Lung (tissue), 11 donors: ENCODE measurements at regions not wholly inside any gene's neighbourhood (a gene's known extent, or its start where the extent isn't known, plus 50 kb on each side); places are given as distances from the start of the nearest gene placed in this dataset.
"Not testable (repeated sequence)": the region's sequence is repeated elsewhere in the genome, so short reads cannot be mapped to it uniquely, and the experiment has no call there.

Experiments
- ATAC-seq: fragments of 200-7000 bp; cut with Tn5 transposase; one replicate; pipeline ENCODE4 v1.9.1; 2020; ENCODE audit warnings: moderate number of reproducible peaks; ENCODE audit not compliant: insufficient read depth, low FRiP score
- DNase-seq, 3 donors: peaks; one replicate each; pipeline ENCODE4 v3.0.0-alpha.2; 2013 to 2017
- H3K27ac ChIP-seq, 2 donors: one replicate each; pipeline ENCODE4 v1.5.1; 2013; ENCODE audit warnings: mild to moderate bottlenecking in 2 of 2, moderate library complexity in 2 of 2, control low read depth in 1 of 2, inconsistent platforms in 1 of 2, low read depth in 1 of 2, low read length in 1 of 2
- H3K27me3 ChIP-seq, 3 donors: one replicate each; pipeline ENCODE4 v1.5.1; 2013; ENCODE audit warnings: low read length in 2 of 3; ENCODE audit not compliant: control insufficient read depth in 3 of 3, insufficient read depth in 3 of 3
- H3K36me3 ChIP-seq, 4 donors: one replicate each; pipeline ENCODE4 v1.5.1; 2013; ENCODE audit warnings: low read length in 4 of 4, mild to moderate bottlenecking in 1 of 4, moderate library complexity in 1 of 4; ENCODE audit not compliant: control insufficient read depth in 4 of 4, insufficient read depth in 4 of 4
- H3K4me1 ChIP-seq, 5 donors: one replicate each; pipeline ENCODE4 v1.5.1; 2013; ENCODE audit warnings: low read length in 5 of 5, mild to moderate bottlenecking in 2 of 5, moderate library complexity in 1 of 5; ENCODE audit not compliant: control insufficient read depth in 5 of 5, insufficient read depth in 5 of 5
- H3K4me3 ChIP-seq: one replicate; pipeline ENCODE4 v1.5.1; 2013; ENCODE audit warnings: mild to moderate bottlenecking, control low read depth, moderate library complexity
- H3K9ac ChIP-seq, 2 donors: one replicate each; pipeline ENCODE4 v1.5.1; 2013; ENCODE audit warnings: low read length in 2 of 2, control low read depth in 1 of 2; ENCODE audit not compliant: insufficient read depth in 1 of 2
- H3K9me3 ChIP-seq, 4 donors: one replicate each; pipeline ENCODE4 v1.5.1; 2013; ENCODE audit warnings: low read length in 3 of 4, mild to moderate bottlenecking in 1 of 4, moderate library complexity in 1 of 4; ENCODE audit not compliant: control insufficient read depth in 4 of 4, insufficient read depth in 3 of 4
- CTCF ChIP-seq: IDR thresholded peaks from 2 replicates; pipeline ENCODE4 v1.5.1; 2012; ENCODE audit warnings: mild to moderate bottlenecking; ENCODE audit errors: control extremely low read depth, extremely low read depth
- WGBS, 2 donors: extraction: QIAGEN DNeasy Blood & Tissue Kit; methylation state at CpG; one replicate each; pipeline ENCODE4 v1.1.7; 2013; 5-methylcytosine and 5-hydroxymethylcytosine counted together
- donor health status: control.
- donor health status: control.
- donor health status: Bipolar disorder and iron deficiency.
- donor health status: healthy.
- donor health status: DM: yes; HTN: yes; CAD: no.

GRCh38 chr1:213417846-213418245 is 366.8 kb downstream of the RPS6KC1 start:
- peaks cover 0 to 4% (median 0%) of the 10 kb centered on the region in 4 donors for H3K9me3 ChIP-seq
- ATAC-seq: no peak
- H3K27ac ChIP-seq: no peak overlapping the region
- 88 to 89% methylated on average over 5 of the region's 5 CpGs for WGBS, 2 donors
- H3K9ac ChIP-seq: no peak overlapping the region
- H3K4me1 ChIP-seq: no peaks in the 10 kb centered on the region
- H3K4me3 ChIP-seq: no peak overlapping the region
- H3K27me3 ChIP-seq: peaks cover 0 to 3% (median 0%) of the 10 kb centered on the region in 3 donors
- TF ChIP-seq CTCF: no peak
- DNase-seq: no peak
- no peaks in the 10 kb centered on the region for H3K36me3 ChIP-seq

DNA sequence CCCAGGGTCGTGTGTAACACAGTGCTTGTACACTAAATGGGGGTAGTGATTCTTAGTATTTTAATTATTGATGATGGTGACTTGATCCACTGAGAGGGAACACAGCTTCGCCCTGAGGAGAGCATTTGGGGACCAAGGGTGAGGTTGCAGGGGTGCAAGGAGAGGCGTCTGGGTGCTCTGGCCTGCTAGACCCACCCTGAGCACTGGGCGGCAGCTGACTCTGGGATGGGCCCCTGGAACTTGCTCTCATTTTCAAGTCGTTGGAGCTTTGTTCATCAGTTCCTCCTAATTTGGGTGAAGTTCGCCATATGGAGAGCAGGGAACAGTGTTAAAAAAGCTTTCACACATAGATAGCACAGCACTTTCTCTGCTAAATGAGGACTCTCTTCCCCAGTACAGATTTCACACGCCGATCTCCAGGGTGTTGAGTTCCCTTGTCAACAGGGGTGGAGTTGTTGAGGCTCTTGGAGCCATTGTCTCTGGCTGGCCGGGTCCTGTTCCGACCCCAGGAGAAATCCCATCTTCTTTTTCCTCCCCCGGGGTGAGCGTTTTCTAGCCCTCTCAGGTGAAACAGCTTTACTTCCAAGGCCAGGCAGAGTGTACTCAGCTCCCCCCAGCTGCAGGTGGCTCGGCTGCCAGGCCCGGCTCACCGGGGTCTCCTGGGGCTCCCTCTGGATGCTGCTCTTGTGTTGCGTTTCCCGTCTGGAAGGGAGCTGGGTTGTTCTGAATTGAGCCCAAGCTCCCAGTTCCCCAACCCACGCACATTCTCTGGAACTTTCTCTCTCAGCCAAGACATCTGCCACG is 367.4 kb downstream of the RPS6KC1 start:
- WGBS, 2 donors: 76 to 77% methylated on average over 19 of the region's 19 CpGs
- Histone ChIP-seq H3K4me1 (no peaks in the 10 kb centered on the region), H3K9me3 (peaks cover 0 to 4% (median 0%) of the 10 kb centered on the region in 4 donors), H3K9ac (no peak overlapping the region), H3K4me3 (no peak overlapping the region), H3K27me3 (peaks cover 0 to 3% (median 0%) of the 10 kb centered on the region in 3 donors), H3K27ac (no peak overlapping the region), H3K36me3 (no peaks in the 10 kb centered on the region)
- no peak for TF ChIP-seq CTCF
- DNase-seq (no peak), ATAC-seq (no peak)

DNA sequence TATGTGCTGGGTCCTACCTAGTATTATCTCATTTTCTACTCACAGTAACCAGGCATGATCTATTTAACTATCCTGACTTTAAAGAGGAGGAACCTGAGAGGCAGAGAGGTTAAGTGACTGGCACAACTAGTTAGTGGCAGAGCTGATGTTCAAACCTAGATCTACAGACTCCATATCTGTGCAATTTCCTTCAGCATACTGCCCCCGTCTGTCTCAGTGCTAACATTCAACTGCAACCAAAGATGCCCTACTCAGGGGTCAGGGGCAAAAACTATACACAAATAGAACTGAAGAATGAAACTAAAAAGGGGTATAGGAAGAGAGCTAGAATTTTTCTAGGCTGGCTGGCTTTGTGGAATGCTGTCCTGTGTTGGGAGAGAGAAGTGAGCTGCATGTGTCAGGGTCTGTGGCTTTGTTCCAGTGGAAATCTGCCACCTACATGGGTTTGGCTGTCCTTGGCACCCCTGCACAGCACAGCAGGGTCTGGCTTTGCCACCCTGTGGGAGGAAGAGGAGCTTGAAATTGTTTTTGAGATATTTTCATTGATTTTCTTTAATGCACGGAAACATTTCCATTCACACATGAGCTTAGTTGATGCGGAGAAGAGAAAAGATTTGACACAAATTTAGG is 368.5 kb downstream of the RPS6KC1 start:
- Histone ChIP-seq H3K9me3 (no peaks in the 10 kb centered on the region), H3K4me3 (no peak overlapping the region), H3K27ac (no peak overlapping the region), H3K36me3 (no peaks in the 10 kb centered on the region), H3K9ac (no peak overlapping the region), H3K27me3 (peaks cover 0 to 3% (median 0%) of the 10 kb centered on the region in 3 donors), H3K4me1 (peaks cover 0 to 6% (median 0%) of the 10 kb centered on the region in 5 donors)
- ATAC-seq (no peak), DNase-seq (no peak)
- WGBS, 2 donors: 88 to 96% methylated on average over 3 of the region's 3 CpGs
- no peak for TF ChIP-seq CTCF

DNA sequence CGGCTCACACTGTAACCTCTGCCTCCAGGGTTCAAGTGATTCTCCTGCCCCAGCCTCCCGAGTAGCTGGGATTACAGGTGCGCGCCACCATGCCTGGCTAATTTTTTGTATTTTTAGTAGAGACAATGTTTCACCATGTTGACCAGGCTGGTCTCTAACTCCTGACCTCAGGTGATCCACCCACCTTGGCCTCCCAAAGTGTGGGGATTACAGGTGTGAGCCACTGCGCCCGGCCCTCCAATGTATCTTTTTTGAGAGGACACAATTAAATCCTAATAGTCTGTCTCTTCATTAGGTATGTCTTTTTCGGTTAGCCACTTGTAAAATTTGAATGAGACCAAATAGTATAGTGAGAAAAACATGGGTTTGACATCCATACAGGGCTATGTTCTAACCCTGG is 370.1 kb downstream of the RPS6KC1 start:
- DNase-seq, H3K9ac ChIP-seq, H3K27ac ChIP-seq, H3K4me3 ChIP-seq, H3K9me3 ChIP-seq, ATAC-seq, H3K27me3 ChIP-seq, H3K36me3 ChIP-seq, H3K4me1 ChIP-seq: not testable (repeated sequence)
- WGBS, 2 donors: 89 to 92% methylated on average over 7 of the region's 7 CpGs
